B cell (primary cell): ENCODE measurements at regions not wholly inside any gene's neighbourhood (a gene's known extent, or its start where the extent isn't known, plus 50 kb on each side); places are given as distances from the start of the nearest gene placed in this dataset.

Experiments used
- CTCF ChIP-seq: fragments of 200-600 bp; IDR thresholded peaks from one replicate; pipeline ENCODE4 v1.8.0; 2022; ENCODE audit warnings: antibody characterized with exemption, mild to moderate bottlenecking
- EZH2 ChIP-seq: IDR thresholded peaks from 2 replicates; pipeline ENCODE4 v1.6.1; 2012; ENCODE audit warnings: borderline replicate concordance, low read depth, mild to moderate bottlenecking, moderate library complexity, low read length; ENCODE audit not compliant: insufficient read depth, poor library complexity, severe bottlenecking

GRCh38 chr5:96566833-96567587 lies 95.2 kb upstream of the CAST start:
- TF ChIP-seq CTCF (no peak), EZH2 (no peak)
